Thyroid gland (tissue), 4 donors: ENCODE measurements at regions not wholly inside any gene's neighbourhood (a gene's known extent, or its start where the extent isn't known, plus 50 kb on each side); places are given as distances from the start of the nearest gene placed in this dataset.

Source experiments
- POLR2A ChIP-seq, 2 donors: fragments of 450-650 bp; IDR thresholded peaks; one replicate each; pipeline ENCODE4 v1.6.1; 2017; ENCODE audit warnings: antibody characterized with exemption in 2 of 2, mild to moderate bottlenecking in 2 of 2, moderate library complexity in 1 of 2
- TF ChIP-seq, protein P1 (sequence below), 6 experiments: fragments of 200-600 bp in 3 of 6; fragments of 450-650 bp in 3 of 6; sonication (generic) in 3 of 6; IDR thresholded peaks; one replicate each; pipeline ENCODE4 v1.5.1; 2016 to 2019; ENCODE audit warnings: antibody characterized with exemption in 6 of 6, mild to moderate bottlenecking in 2 of 6, inconsistent platforms in 1 of 6, moderate library complexity in 1 of 6

DNA sequence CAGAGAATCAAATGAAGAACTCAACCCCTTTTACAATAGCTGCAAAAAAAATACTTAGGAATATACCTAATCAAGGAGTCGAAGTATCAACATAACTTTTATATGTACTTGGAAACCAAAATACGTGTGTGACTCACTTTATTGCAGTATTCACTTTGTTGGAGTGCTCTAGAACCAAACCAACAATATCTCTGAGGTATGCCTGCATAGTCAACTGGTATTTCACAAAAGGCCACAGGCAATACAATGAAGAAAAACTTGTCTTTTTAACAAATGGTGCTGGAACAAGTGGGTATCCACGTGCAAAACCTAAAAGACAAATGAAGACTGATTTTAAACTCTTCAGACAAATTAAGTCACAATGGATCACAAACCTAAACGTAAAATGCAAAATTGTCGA is 385.7 kb downstream of the TLE1 start:
- TF ChIP-seq, protein P1, sequence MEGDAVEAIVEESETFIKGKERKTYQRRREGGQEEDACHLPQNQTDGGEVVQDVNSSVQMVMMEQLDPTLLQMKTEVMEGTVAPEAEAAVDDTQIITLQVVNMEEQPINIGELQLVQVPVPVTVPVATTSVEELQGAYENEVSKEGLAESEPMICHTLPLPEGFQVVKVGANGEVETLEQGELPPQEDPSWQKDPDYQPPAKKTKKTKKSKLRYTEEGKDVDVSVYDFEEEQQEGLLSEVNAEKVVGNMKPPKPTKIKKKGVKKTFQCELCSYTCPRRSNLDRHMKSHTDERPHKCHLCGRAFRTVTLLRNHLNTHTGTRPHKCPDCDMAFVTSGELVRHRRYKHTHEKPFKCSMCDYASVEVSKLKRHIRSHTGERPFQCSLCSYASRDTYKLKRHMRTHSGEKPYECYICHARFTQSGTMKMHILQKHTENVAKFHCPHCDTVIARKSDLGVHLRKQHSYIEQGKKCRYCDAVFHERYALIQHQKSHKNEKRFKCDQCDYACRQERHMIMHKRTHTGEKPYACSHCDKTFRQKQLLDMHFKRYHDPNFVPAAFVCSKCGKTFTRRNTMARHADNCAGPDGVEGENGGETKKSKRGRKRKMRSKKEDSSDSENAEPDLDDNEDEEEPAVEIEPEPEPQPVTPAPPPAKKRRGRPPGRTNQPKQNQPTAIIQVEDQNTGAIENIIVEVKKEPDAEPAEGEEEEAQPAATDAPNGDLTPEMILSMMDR (IDR thresholded peaks at IDR 0.05) = no peak
- no peak for TF ChIP-seq POLR2A (IDR thresholded peaks at IDR 0.05)
